Loucy (cell line): ENCODE measurements at regions not wholly inside any gene's neighbourhood (a gene's known extent, or its start where the extent isn't known, plus 50 kb on each side); places are given as distances from the start of the nearest gene placed in this dataset.

Experiments used
- H2AFZ ChIP-seq: fragments of 200-600 bp; sonication (generic); 2 replicates; pipeline ENCODE4 v1.6.0; 2016; ENCODE audit warnings: antibody characterized with exemption, mild to moderate bottlenecking, low read length, moderate library complexity
- H3F3A ChIP-seq: fragments of 200-600 bp; 2 replicates; pipeline ENCODE4 v1.6.0; 2016; ENCODE audit warnings: antibody characterized with exemption, low read depth, mild to moderate bottlenecking
- H3K27me3 ChIP-seq: fragments of 200-600 bp; sonication (generic); 2 replicates; pipeline ENCODE4 v1.6.1; 2014; ENCODE audit warnings: low read length, mild to moderate bottlenecking; ENCODE audit not compliant: insufficient read depth, poor library complexity, severe bottlenecking
- H3K36me3 ChIP-seq: fragments of 200-600 bp; sonication (generic); 2 replicates; pipeline ENCODE4 v1.6.1; 2016; ENCODE audit warnings: low read length; ENCODE audit not compliant: insufficient read depth
- H3K4me1 ChIP-seq: fragments of 200-600 bp; sonication (generic); 2 replicates; pipeline ENCODE4 v1.5.1; 2014; ENCODE audit warnings: low read length, mild to moderate bottlenecking; ENCODE audit not compliant: insufficient read depth, poor library complexity, severe bottlenecking
- H3K4me2 ChIP-seq: fragments of 200-600 bp; sonication (generic); 2 replicates; pipeline ENCODE4 v1.6.0; 2014; ENCODE audit warnings: antibody characterized with exemption, low read length, low read depth, mild to moderate bottlenecking; ENCODE audit not compliant: poor library complexity, severe bottlenecking
- H3K4me3 ChIP-seq: fragments of 200-600 bp; sonication (generic); 2 replicates; pipeline ENCODE4 v1.5.1; 2014; ENCODE audit warnings: low read length, mild to moderate bottlenecking, mixed read lengths; ENCODE audit not compliant: poor library complexity, severe bottlenecking
- H3K79me2 ChIP-seq: fragments of 200-600 bp; sonication (generic); 2 replicates; pipeline ENCODE4 v1.6.1; 2014; ENCODE audit warnings: low read length; ENCODE audit not compliant: insufficient read depth
- H3K9ac ChIP-seq: fragments of 200-600 bp; sonication (generic); 2 replicates; pipeline ENCODE4 v1.6.0; 2014; ENCODE audit warnings: mild to moderate bottlenecking, low read depth, low read length, moderate library complexity; ENCODE audit not compliant: poor library complexity, severe bottlenecking
- H3K9me2 ChIP-seq: fragments of 200-600 bp; sonication (generic); replicated peaks from 2 replicates; pipeline ENCODE4 v1.6.1; 2016; ENCODE audit warnings: low read depth, low read length, mixed read lengths
- H3K9me3 ChIP-seq: fragments of 200-600 bp; sonication (generic); 2 replicates; pipeline ENCODE4 v1.6.1; 2014; ENCODE audit warnings: mild to moderate bottlenecking, antibody characterized with exemption, low read length, low read depth; ENCODE audit not compliant: insufficient read depth
- H4K20me1 ChIP-seq: fragments of 200-600 bp; sonication (generic); 2 replicates; pipeline ENCODE4 v1.6.0; 2014; ENCODE audit warnings: antibody characterized with exemption, low read length, mild to moderate bottlenecking; ENCODE audit not compliant: insufficient read depth, poor library complexity, severe bottlenecking
- CTCF ChIP-seq: fragments of 200-600 bp; sonication (generic); conservative IDR thresholded peaks from 2 replicates; pipeline ENCODE4 v1.5.1; 2014; ENCODE audit warnings: mild to moderate bottlenecking, antibody characterized with exemption, low read length
- EZH2phosphoT487 ChIP-seq: fragments of 200-600 bp; IDR thresholded peaks from 2 replicates; pipeline ENCODE4 v1.6.1; 2018; ENCODE audit warnings: antibody characterized with exemption, mild to moderate bottlenecking, moderate library complexity, borderline replicate concordance

DNA sequence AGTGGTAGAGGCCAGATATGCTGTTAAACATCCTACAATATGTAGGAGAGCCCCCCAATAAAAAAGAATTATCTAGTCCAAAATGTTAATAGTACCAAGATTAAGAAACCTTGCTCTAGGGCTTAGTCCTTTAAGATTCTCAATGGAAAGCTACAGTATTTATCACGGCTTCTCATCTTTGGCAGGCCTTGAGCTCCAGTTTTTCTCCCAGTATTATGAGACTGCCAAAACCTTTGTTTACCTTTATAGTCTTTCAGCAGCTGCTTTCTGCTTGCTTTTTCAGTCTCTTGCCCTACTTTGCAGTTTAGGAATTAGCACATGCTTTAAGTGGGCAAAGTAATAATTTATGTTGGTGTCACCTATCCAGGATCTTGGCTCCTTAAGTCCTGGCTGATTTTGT is 59.7 kb downstream of the NHLRC1 start:
- H3K36me3 ChIP-seq, result no peaks in the 10 kb centered on the region
- H3F3A ChIP-seq, result no peaks in the 10 kb centered on the region
- no peaks in the 10 kb centered on the region for H3K79me2 ChIP-seq
- H3K9ac ChIP-seq, result no peak overlapping the region
- no peaks in the 10 kb centered on the region for H3K4me1 ChIP-seq
- TF ChIP-seq CTCF, result no peak
- H2AFZ ChIP-seq, result no peak overlapping the region
- H4K20me1 ChIP-seq, result no peaks in the 10 kb centered on the region
- no peak overlapping the region for H3K4me2 ChIP-seq
- no peak overlapping the region for H3K4me3 ChIP-seq
- no peaks in the 10 kb centered on the region for H3K9me2 ChIP-seq
- H3K27me3 ChIP-seq, result no peaks in the 10 kb centered on the region
- H3K9me3 ChIP-seq, result no peaks in the 10 kb centered on the region

GRCh38 chr6:18058429-18058828 is 64.0 kb downstream of the NHLRC1 start:
- no peaks in the 10 kb centered on the region for H3K27me3 ChIP-seq

DNA sequence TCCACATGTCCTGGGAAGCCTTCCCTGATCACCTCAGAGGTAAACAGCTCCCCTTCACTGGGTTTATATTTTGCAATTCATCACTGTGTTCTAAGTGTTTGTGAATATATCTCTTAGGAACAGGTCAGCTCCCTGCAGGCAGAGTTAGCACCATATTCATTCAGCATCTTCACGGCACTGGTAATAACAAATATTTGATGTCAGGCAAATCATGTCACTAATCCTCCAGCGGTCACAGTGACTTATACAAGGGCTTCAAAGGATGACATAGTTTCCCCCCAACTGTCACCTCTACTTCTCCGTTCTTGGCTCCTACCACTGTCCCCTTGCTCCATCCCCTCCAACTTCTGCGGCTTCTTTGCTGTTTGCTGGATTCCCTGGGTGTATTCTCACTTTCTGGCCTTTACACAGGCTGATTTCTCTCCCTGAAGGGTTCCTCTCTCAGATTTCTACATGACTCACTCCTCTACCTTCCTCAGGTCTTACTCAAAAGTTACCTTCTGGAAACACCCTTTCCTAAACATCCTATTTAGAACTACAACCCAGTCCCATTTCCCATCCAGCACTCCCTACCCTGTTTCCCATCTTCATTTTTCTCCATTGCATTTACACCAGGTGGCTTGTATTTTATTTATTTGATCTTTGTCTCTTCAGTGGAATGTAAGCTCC is 66.6 kb downstream of the NHLRC1 start:
- Histone ChIP-seq H3F3A (no peaks in the 10 kb centered on the region), H3K4me2 (no peak overlapping the region), H2AFZ (no peak overlapping the region)

More at GRCh38 chr6:18058429-18058828, 64.0 kb downstream of the NHLRC1 start:
- Histone ChIP-seq H3K79me2 (no peaks in the 10 kb centered on the region), H2AFZ (peak overlapping the region; percentile 46; the same call in 1 of the 2 replicates), H3K9me3 (no peaks in the 10 kb centered on the region), H3K36me3 (no peaks in the 10 kb centered on the region), H3K9me2 (no peaks in the 10 kb centered on the region), H3K4me3 (no peak overlapping the region), H3K4me2 (no peak overlapping the region), H3F3A (no peaks in the 10 kb centered on the region), H3K4me1 (peaks cover 9% of the 10 kb centered on the region), H3K9ac (no peak overlapping the region), H4K20me1 (no peaks in the 10 kb centered on the region)
- TF ChIP-seq EZH2phosphoT487 (no peak), CTCF (no peak)

More for the DNA sequence above, 66.6 kb downstream of the NHLRC1 start:
- no peaks in the 10 kb centered on the region for H4K20me1 ChIP-seq
- H3K27me3 ChIP-seq, result no peaks in the 10 kb centered on the region
- H3K4me3 ChIP-seq, result no peak overlapping the region
- no peaks in the 10 kb centered on the region for H3K9me2 ChIP-seq
- H3K9me3 ChIP-seq, result no peaks in the 10 kb centered on the region
- no peaks in the 10 kb centered on the region for H3K79me2 ChIP-seq
- H3K9ac ChIP-seq, result no peak overlapping the region
- TF ChIP-seq EZH2phosphoT487, result no peak
- no peak for TF ChIP-seq CTCF
- H3K36me3 ChIP-seq, result no peaks in the 10 kb centered on the region
- peaks cover 9% of the 10 kb centered on the region for H3K4me1 ChIP-seq
